HT1080 (cell line): ENCODE measurements at regions not wholly inside any gene's neighbourhood (a gene's known extent, or its start where the extent isn't known, plus 50 kb on each side); places are given as distances from the start of the nearest gene placed in this dataset.
"Not testable (repeated sequence)": the region's sequence is repeated elsewhere in the genome, so short reads cannot be mapped to it uniquely, and the experiment has no call there.

Experiments used
- DNase-seq: peaks from one replicate; pipeline ENCODE4 v3.0.0-alpha.2; 2015; ENCODE audit warnings: low read depth

DNA sequence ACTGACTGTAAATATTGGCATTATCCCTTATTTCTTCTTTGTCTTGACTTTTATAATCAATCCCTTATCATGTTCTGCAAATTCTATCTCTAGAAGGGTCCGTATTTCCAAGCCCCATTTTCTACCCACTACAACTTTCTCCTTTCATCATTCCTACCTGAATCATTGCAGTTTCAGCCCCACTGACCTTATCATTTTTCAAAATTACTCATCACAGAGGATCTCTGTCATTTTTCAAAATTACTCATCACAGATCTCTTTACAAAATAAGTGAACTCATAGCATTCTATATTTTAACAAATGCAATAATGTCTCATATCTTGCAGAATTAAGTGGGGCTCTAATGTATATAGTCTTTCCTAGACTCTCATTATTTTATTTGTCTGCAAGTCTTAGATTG lies 256.9 kb upstream of the COX7C start:
- no peak for DNase-seq

DNA sequence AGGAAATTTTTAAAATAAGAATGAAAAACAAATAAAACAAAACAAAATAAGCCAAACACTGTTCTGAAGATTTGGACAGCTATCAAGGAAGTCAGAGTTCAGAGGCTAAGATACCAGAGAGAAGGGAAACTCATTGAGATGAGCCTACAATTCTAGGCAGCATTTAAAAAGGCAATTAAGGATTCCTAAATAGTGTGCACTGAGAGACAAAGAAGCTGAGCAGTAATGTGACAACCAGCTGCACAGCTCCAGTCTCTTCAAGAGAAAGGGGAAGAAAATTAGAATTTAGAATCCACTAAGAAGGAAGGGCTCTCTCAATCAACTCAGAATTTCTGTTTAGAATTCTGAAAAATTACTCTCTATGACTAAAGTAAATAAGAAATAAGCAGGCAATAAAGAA lies 246.7 kb upstream of the COX7C start:
- DNase-seq: no peak

DNA sequence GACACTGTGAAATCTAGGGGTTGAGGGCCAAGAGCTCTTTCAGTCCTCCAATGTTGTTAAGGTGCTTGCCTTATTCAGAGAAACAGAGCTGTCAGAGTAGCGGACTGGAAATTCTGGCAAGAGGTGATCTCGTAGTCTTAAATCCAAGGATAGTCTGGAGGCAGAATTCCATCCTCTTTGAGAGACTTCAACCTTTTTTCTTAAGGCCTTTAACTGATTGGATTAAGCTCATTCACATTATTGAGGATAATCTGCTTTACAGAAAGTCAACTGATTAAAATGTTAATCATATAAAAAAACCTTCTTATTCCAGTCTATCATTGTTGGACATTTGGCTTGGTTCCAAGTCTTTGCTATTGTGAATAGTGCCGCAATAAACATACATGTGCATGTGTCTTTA lies 243.1 kb upstream of the COX7C start:
- DNase-seq: no peak

DNA sequence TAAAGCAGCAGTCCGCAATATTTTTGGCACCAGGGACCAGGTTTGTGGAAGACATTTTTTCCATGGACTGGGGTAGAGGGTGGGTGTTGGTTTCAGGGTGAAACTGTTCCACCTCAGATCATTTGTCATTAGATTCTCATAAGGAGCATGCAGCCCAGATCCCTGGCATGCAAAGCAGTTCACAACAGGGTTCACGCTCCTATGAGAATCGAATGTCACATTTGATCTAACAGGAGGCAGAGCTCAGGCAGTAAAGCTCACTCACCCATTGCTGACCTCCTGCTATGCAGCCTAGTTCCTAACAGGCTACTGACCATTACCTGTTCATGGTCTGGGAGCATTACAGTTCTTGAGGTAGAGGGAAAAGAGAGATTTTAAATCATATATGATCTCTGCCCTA lies 241.5 kb upstream of the COX7C start:
- no peak for DNase-seq

- DNase-seq: no peak
Measured at GRCh38 chr5:86403190-86403589, 214.6 kb upstream of the COX7C start.

- DNase-seq: no peak
Measured at GRCh38 chr5:86404256-86404655, 213.5 kb upstream of the COX7C start.

- DNase-seq: no peak
Measured at GRCh38 chr5:86407711-86408110, 210.0 kb upstream of the COX7C start.

DNA sequence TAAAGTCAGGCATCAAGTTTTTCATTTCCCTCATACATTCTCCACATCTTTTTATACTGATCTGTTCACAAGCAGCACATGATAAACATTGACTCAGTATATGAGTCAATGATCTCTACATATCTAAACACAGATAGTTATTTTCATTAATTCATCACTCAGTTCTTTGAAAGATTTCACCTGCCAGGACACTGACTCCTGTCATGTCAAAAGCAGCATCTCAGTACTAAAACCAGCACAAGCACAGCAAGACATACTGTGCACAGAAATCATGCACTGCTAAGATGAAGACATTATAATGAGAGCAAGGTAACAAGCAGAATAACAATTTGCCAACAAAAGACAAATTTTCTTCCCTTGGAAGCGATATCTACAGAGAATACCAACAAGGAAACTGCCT lies 206.1 kb upstream of the COX7C start:
- DNase-seq: no peak

- no peak for DNase-seq
Measured at GRCh38 chr5:86427158-86427557, 190.6 kb upstream of the COX7C start.

DNA sequence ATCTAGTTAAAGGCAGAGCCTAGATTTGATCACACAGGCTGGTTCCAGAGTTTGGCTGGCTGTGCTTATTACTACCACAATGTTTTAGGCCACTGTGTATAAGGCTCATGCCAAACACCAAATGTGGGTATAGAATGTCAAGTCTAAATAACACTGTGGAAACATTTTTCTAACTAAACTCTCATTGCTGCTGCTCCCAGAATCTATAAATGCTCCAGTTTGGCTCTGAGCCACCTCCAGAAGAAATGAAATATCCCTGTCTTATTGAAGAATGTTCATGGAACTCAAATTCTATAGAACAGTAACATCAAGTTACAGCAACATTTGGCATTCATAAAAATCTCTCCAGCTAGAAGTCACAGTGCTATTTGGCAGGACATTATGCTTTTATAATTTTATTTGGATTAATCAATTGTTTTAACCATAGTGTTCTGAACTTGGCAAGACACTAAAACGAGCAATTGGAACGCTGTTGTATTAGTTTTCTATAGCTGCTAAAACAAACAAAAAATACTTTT lies 178.1 kb upstream of the COX7C start:
- no peak for DNase-seq

- no peak for DNase-seq
Measured at GRCh38 chr5:86442036-86442745, 175.6 kb upstream of the COX7C start.

GRCh38 chr5:86447362-86447761 lies 170.4 kb upstream of the COX7C start:
- DNase-seq: no peak

DNA sequence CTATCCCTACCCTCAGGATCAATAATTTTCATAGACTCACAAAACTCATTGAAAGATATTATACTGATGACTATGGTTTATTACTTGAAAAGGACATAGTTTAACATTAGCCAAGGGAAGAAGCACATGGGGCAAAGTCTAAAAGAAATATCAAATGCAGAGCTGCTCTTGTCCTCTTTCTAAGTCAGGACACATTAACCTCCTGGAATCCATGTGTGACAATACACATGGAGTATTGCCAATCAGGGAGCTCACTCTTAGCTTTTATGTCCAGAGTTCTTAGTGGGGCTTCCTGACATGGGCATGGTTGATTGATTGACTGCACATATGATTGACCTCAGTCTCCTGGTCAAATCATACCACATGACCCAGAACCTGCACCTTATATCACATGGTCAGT lies 165.5 kb upstream of the COX7C start:
- no peak for DNase-seq

DNA sequence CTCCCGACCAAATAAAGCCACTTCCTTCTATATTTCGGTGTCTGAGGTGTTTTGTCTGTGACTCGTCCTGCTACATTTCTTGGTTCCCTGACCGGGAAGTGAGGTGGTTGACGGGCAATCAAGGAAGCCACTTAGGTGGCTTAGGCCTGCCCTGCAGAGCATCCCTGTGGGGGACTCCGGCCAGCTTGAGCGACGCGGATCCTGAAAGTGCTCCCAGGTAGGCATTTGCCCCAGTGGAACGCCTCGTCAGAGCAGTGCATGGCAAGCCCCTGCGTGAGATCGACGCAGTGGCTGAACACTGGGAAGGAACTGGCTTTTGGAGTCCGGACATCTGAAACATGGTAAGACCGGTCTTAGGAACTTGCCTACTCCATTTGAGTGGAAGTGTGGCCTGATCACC lies 157.2 kb upstream of the COX7C start:
- DNase-seq: no peak

DNA sequence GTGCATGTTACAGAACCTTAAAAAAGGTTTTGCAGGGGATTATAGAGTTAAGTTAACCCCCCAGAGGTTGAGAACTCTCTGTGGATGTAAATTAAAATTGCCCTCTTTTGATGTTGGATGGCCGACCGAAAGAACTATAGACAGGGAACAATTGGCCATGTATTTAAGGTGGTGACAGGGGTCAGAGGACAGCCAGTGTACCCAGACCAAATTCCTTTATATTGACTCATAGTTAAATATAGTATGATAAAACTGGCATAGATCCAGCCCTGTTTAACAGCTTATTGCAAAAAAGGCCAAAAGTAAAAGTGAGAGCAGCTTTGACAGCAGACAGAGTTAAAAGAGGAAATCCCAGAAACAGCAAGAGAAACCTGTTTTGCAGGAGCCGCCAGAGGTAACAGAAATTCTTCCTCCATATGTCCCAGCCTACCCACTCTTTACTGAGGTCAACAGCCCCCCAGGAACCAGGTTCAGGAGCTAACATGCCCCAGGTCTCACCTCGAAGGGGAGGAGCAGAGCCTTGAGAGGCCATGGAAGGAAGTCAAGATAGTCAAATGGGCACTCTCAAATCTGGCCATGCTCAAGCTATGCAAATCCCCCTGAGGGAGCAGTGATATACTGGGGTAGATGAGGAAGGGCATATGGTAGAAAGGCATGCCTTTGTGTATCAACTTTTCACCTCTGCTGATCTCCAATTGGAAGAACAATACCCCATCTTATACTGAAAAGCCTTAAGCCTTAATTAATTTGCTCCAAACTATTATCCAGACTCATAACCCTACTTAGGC lies 156.4 kb upstream of the COX7C start:
- peak; percentile 40 for DNase-seq

DNA sequence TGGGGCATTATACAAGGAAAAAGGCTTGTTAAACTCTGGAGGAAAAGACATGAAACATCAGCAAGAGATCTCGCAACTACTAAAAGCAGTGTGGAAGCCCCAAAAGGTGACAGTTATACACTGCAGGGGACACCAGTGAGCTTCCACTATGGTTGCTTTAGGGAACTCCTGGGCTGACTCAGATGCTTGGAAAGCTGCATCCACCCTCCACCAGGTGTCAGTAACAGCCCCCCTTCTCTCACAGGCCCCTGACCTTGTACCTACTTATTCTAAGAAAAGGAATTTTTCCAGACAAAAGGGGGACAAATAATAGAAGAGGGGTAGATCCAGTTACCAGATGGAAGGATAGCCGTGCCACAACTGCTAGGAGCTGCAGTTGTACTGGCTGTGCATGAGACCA lies 154.4 kb upstream of the COX7C start:
- DNase-seq: peak; percentile 38

- no peak for DNase-seq
Measured at GRCh38 chr5:86465052-86465838, 152.5 kb upstream of the COX7C start.

- DNase-seq: not testable (repeated sequence)
Measured at GRCh38 chr5:86466721-86467120, 151.0 kb upstream of the COX7C start.

GRCh38 chr5:86482008-86482407 lies 135.7 kb upstream of the COX7C start:
- DNase-seq: no peak

- DNase-seq: no peak
Measured at GRCh38 chr5:86493777-86494176, 124.0 kb upstream of the COX7C start.

GRCh38 chr5:86500947-86501346 lies 116.8 kb upstream of the COX7C start:
- DNase-seq: peak; percentile 4

- peak; percentile 21 for DNase-seq
Measured at GRCh38 chr5:86507574-86507973, 110.2 kb upstream of the COX7C start.
